ENCODE measurements at regions not wholly inside any gene's neighbourhood (a gene's known extent, or its start where the extent isn't known, plus 50 kb on each side); places are given as distances from the start of the nearest gene placed in this dataset.

GRCh38 chr11:29959488-29959887 lies 57.3 kb downstream of the KCNA4 start:
- CTCF ChIA-PET, result interaction anchor here (1.4 kb wide), 1 partner anchor 13 kb away, joined by 3 read pairs; no protein-coding TSS in a partner anchor
- DNase-seq (ENCODE audit: extremely low spot score), result no peak
- no peak for TF ChIP-seq CTCF (IDR thresholded peaks at IDR 0.05; ENCODE audit: control extremely low read depth, extremely low read depth, low read depth, missing control alignments)
- POLR2A ChIA-PET, result no interaction called here

GRCh38 chr11:29957431-29957830 lies 59.4 kb downstream of the KCNA4 start:
- DNase-seq (ENCODE audit: extremely low spot score), result no peak
- ChIA-PET POLR2A (no interaction called here), CTCF (no interaction called here)
- TF ChIP-seq CTCF (IDR thresholded peaks at IDR 0.05; ENCODE audit: control extremely low read depth, extremely low read depth, low read depth, missing control alignments), result no peak

GRCh38 chr11:29956076-29956556 lies 60.7 kb downstream of the KCNA4 start:
- POLR2A ChIA-PET, result no interaction called here
- no peak for DNase-seq (ENCODE audit: extremely low spot score)
- no peak for TF ChIP-seq CTCF (IDR thresholded peaks at IDR 0.05; ENCODE audit: control extremely low read depth, extremely low read depth, low read depth, missing control alignments)
- CTCF ChIA-PET, result interaction anchor here (0.9 to 1.6 kb wide), 2 partner anchors 8 to 16 kb away, joined by 3 to 4 read pairs; no protein-coding TSS in a partner anchor

- ChIA-PET CTCF (no interaction called here), POLR2A (no interaction called here)
- no peak for DNase-seq (ENCODE audit: extremely low spot score)
- no peak for TF ChIP-seq CTCF (IDR thresholded peaks at IDR 0.05; ENCODE audit: control extremely low read depth, extremely low read depth, low read depth, missing control alignments)
These were observed 73.5 kb downstream of the KCNA4 start for GRCh38 chr11:29943347-29943746.

GRCh38 chr11:29937526-29937925 lies 79.3 kb downstream of the KCNA4 start:
- DNase-seq (ENCODE audit: extremely low spot score), result no peak
- no peak for TF ChIP-seq CTCF (IDR thresholded peaks at IDR 0.05; ENCODE audit: control extremely low read depth, extremely low read depth, low read depth, missing control alignments)
- POLR2A ChIA-PET, result no interaction called here
- CTCF ChIA-PET, result no interaction called here

GRCh38 chr11:29934115-29934638 lies 82.7 kb downstream of the KCNA4 start:
- no peak for TF ChIP-seq CTCF (IDR thresholded peaks at IDR 0.05; ENCODE audit: control extremely low read depth, extremely low read depth, low read depth, missing control alignments)
- ChIA-PET POLR2A (no interaction called here), CTCF (interaction anchor here (1.0 kb wide), 1 partner anchor 13 kb away, joined by 4 read pairs; no protein-coding TSS in a partner anchor)
- no peak for DNase-seq (ENCODE audit: extremely low spot score)

Data from GM10248 (cell line).